Activated T-cell treated with anti-CD3 and anti-CD28 coated beads for 24 hours (primary cell): ENCODE measurements at regions not wholly inside any gene's neighbourhood (a gene's known extent, or its start where the extent isn't known, plus 50 kb on each side); places are given as distances from the start of the nearest gene placed in this dataset.
"Not testable (repeated sequence)": the region's sequence is repeated elsewhere in the genome, so short reads cannot be mapped to it uniquely, and the experiment has no call there.

Source experiments
- DNase-seq: peaks from one replicate; pipeline ENCODE4 v3.0.0-alpha.2; 2020; ENCODE audit warnings: low read depth

GRCh38 chr13:19123502-19123901 lies 58.1 kb downstream of the TUBA3C start:
- DNase-seq, result no peak

DNA sequence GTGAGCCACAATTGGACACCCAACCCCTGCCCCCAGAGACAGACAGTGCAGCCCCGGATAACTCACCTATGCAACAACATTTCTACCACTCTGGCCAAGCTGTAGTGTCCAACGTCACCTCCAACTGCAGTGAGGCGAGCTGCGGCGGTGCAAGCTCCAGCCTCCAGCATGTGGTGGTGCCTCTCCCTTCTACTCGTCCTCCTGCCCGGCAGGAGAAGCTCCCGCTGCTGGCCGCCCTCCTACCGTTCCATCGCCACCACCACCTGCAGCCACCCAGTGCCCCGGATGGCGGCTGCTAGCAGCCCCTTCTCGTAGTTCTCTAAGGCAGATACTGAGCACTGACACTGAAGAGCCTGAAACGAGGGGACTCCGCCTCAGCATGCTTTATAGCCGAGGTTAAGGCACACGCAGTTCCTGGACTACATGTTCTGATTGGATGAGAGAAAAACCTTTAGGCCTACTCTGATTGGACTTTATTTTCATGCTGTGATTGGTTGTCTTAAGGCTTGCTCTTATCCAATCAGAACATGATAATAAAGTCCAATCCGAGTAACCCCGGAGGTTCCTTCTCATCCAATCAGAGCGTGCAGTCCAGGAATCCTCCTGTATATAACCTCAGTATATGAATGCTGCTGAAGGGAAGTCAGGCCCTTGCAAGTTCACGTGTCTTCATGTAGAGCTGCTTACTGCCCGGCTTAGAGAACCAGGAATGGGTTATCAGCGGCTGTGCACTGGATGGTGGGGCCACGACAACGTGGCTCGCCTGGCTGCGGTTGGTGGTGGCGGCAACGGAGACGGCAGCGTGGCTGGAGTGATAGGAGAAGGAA lies 63.5 kb downstream of the TUBA3C start:
- DNase-seq, result no peak

DNA sequence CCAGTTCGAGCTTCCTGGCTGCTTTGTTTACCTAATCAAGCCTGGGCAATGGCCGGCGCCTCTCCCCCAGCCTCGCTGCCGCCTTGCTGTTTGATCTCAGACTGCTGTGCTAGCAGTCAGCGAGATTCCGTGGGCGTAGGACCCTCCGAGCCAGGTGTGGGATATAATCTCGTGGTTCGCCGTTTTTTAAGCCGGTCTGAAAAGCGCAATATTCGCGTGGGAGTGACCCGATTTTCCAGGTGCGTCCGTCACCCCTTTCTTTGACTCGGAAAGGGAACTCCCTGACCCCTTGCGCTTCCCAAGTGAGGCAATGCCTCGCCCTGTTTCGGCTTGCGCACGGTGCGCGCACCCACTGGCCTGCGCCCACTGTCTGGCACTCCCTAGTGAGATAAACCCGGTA lies 72.4 kb downstream of the TUBA3C start:
- not testable (repeated sequence) for DNase-seq

DNA sequence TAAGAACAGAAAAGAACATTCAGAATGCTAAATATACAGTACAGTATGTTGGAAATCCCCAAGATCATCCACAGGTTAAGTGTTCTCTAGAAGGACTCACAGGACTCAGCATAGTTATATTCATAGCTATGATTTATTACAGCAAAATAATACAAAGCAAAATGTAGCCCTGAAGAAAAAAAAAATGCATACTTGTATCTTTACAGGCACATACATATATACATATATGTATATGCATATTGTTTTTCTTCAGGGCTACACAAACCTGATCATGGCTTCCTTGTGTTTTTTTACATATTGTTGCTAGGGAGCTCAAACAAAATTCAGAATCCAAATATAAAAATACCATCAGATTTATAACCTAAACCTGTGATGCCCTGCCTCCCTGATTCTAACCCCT lies 78.5 kb downstream of the TUBA3C start:
- DNase-seq, result no peak

- DNase-seq, result no peak
These were observed 88.3 kb downstream of the TUBA3C start for GRCh38 chr13:19093369-19093768.

GRCh38 chr13:19090495-19090894 lies 91.1 kb downstream of the TUBA3C start:
- DNase-seq, result no peak

GRCh38 chr13:19089315-19089714 lies 92.3 kb downstream of the TUBA3C start:
- no peak for DNase-seq

DNA sequence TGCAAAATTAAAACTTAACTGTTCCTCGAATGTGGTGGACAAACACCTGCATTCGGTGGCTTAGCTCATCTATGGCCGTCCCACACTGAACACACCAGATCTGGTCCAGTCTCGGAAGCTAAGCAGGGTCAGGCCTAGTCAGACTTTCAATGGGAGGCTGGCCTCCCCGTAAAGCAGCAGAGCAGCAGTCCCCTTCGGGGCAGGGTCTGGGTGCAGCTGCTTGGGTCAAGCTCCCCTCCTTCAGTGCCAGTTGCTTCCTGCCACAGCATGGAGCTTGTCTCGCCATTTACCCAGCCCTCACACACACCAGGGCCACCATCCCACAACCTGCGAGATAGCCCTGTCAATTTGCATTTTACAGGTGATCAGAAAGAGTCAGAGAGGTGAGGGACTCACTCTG lies 93.2 kb downstream of the TUBA3C start:
- DNase-seq, result no peak

DNA sequence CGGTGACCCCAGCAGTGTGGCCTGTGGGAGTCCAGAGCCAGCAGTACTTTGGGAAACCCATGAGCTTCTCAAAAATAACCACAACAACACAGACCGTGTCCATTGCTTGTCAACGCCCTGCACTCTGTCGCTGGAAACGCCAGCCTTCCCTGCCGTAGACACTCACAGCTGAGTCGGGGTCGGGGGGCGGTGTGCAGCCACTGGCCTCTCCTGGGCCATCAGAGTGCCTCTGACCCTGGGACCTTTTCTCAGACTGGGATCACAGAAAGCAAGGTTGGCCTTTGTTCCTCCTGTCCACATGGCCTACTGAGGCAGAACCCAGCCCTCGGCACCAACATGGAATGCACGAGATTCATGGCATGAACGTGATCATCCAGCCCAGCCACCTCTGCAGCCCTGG lies 95.7 kb downstream of the TUBA3C start:
- DNase-seq, result no peak

- DNase-seq, result no peak
These were observed 96.4 kb downstream of the TUBA3C start for GRCh38 chr13:19085258-19085657.

GRCh38 chr13:19083340-19083739 lies 98.3 kb downstream of the TUBA3C start:
- no peak for DNase-seq

- DNase-seq, result no peak
These were observed 106.2 kb downstream of the TUBA3C start for GRCh38 chr13:19075418-19075817.

- no peak for DNase-seq
These were observed 107.1 kb downstream of the TUBA3C start for GRCh38 chr13:19074519-19074918.

DNA sequence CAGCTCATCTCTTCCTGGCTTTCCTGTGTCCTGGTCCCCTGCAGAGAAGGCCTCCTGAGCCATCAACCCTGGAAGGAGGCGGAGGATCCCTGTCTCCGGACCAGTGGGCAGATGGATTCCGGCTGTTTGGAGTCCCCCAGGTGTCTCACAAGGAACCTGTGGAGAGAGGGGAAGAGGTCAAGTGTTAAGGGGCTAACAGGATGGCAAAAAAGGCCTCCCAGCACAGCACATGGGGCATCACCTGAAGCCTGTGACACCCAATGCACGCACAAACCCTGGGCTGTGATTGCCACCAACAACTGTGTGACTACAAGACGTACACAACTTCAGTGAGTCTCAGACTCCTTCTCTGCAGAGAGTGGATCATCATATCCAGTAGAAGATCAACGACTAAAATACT lies 107.5 kb downstream of the TUBA3C start:
- DNase-seq, result not testable (repeated sequence)

- DNase-seq, result not testable (repeated sequence)
These were observed 108.5 kb downstream of the TUBA3C start for GRCh38 chr13:19072956-19073706.

DNA sequence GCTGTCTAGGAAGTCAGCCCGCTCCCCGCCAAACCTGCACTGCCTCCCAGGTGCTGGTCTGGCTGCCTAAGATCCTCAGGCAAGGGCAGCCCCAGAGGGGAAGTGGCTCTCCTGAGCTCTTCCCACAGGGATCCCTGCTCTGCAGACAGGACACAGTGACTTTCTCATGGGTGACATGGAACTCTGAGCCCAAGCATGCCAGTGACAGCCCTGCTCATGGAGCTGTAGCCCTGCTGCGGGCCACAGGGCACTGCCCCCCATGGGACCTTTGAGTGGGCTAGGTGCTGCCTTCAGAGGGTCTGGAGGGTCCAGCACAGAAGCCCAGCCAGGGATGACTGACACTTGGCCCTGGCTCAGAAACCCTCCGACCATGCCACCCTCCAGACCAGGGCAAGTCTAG lies 109.1 kb downstream of the TUBA3C start:
- DNase-seq, result no peak

GRCh38 chr13:19071161-19071936 lies 110.3 kb downstream of the TUBA3C start:
- no peak for DNase-seq

DNA sequence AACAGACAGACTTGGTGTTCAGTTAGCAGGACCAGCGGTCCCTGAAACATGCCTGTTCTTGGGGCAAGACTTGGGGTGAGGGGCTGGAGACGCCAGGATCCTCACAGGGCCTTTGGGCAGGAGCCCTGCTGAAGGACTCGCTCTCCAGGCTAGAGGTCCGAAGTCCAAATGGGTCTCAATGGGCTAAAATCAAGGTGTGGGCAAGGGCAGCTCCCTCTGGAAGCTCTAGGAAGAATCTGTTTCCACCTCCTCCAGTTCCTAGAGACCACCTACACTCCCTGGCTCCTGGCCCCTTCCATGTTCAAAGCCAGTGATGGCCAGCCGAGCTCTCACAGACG lies 111.3 kb downstream of the TUBA3C start:
- no peak for DNase-seq

- DNase-seq, result no peak
These were observed 111.8 kb downstream of the TUBA3C start for GRCh38 chr13:19069684-19070397.

DNA sequence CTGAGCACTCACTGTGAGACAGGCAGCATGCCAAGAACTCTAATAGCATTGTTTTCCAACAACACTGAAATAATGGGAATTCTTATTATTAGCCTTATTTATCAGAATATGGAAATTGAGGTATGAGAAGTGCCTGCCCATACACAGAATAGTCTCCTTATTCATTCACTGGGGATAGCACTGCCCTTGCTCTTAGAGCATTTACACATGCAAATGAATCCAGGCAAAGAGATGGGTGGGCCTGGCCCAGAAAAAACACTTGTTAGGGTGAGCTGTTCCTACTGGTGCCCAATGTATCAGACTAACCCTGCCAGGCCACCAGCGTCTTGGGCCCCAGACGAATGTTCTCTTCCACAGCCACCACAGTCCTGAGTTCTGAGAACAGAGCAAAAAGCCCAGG lies 112.9 kb downstream of the TUBA3C start:
- DNase-seq, result no peak

GRCh38 chr13:19067767-19068166 lies 113.9 kb downstream of the TUBA3C start:
- DNase-seq, result no peak

DNA sequence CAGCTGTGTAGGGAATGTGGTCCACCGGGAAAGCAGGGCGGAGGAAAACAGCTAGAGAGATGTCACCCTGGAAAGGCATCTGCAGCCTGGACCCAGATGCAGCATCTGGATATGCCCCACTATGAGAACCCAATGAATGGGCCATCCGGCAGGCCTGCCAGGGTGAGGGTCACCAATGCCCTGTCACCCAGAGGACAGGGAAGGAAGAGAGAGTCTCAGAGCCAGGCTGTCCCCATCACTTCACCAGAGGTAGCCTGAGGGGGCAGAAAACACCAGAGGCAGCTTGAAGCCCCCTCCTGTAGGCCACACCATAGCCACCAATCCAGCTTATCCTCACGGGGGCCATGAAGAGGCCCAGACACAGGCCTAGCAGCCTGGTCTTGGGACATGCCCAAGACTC lies 118.8 kb downstream of the TUBA3C start:
- DNase-seq, result no peak
